ENCODE measurements at regions not wholly inside any gene's neighbourhood (a gene's known extent, or its start where the extent isn't known, plus 50 kb on each side); places are given as distances from the start of the nearest gene placed in this dataset.
A peak's percentile ranks its signal among the peaks of the same experiment; 100 is the strongest.

GRCh38 chr22:46067159-46068111 is 82.9 kb upstream of the PPARA start:
- no peak for DNase-seq

- no peak for DNase-seq
These were observed 82.1 kb upstream of the PPARA start for GRCh38 chr22:46068181-46068592.

- peak in 1 of 6 experiments; percentile 23 for DNase-seq
These were observed 81.5 kb upstream of the PPARA start for GRCh38 chr22:46068593-46069491.

- DNase-seq = peak in 4 of 6 experiments; percentile 14 to 39 (median 19)
These were observed 80.7 kb upstream of the PPARA start for GRCh38 chr22:46069521-46070214.

GRCh38 chr22:46070215-46070802 is 80.0 kb upstream of the PPARA start:
- DNase-seq = peak in 2 of 6 experiments; percentile 39 to 44

GRCh38 chr22:46070803-46071450 is 79.4 kb upstream of the PPARA start:
- peak; percentile 45 to 74 (median 62) for DNase-seq

GRCh38 chr22:46071451-46072109 is 78.7 kb upstream of the PPARA start:
- peak; percentile 57 to 74 (median 62) for DNase-seq

GRCh38 chr22:46072110-46072881 is 78.0 kb upstream of the PPARA start:
- DNase-seq = peak in 5 of 6 experiments; percentile 18 to 30 (median 21)

GRCh38 chr22:46072981-46073682 is 77.2 kb upstream of the PPARA start:
- DNase-seq = no peak

- no peak for DNase-seq
These were observed 76.4 kb upstream of the PPARA start for GRCh38 chr22:46073683-46074504.

- no peak for DNase-seq
These were observed 75.4 kb upstream of the PPARA start for GRCh38 chr22:46074771-46075551.

GRCh38 chr22:46075764-46076531 is 74.4 kb upstream of the PPARA start:
- DNase-seq = no peak

- DNase-seq = no peak
These were observed 73.5 kb upstream of the PPARA start for GRCh38 chr22:46076651-46077339.

- DNase-seq = no peak
These were observed 72.6 kb upstream of the PPARA start for GRCh38 chr22:46077669-46078099.

GRCh38 chr22:46078241-46079092 is 71.9 kb upstream of the PPARA start:
- no peak for DNase-seq

All from stimulated activated naive CD4-positive, alpha-beta T cell (primary cell).